ENCODE measurements at regions not wholly inside any gene's neighbourhood (a gene's known extent, or its start where the extent isn't known, plus 50 kb on each side); places are given as distances from the start of the nearest gene placed in this dataset.

GRCh38 chr13:58313219-58313618 lies 681.7 kb downstream of the PCDH17 start (continued):
- TF ChIP-seq, protein P1, sequence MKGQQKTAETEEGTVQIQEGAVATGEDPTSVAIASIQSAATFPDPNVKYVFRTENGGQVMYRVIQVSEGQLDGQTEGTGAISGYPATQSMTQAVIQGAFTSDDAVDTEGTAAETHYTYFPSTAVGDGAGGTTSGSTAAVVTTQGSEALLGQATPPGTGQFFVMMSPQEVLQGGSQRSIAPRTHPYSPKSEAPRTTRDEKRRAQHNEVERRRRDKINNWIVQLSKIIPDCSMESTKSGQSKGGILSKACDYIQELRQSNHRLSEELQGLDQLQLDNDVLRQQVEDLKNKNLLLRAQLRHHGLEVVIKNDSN (CRISPR knock-in tag; IDR thresholded peaks at IDR 0.05) = no peak
- TF ChIP-seq NR1H2 (CRISPR knock-in tag; IDR thresholded peaks at IDR 0.05) = no peak
- TF ChIP-seq, protein P2, sequence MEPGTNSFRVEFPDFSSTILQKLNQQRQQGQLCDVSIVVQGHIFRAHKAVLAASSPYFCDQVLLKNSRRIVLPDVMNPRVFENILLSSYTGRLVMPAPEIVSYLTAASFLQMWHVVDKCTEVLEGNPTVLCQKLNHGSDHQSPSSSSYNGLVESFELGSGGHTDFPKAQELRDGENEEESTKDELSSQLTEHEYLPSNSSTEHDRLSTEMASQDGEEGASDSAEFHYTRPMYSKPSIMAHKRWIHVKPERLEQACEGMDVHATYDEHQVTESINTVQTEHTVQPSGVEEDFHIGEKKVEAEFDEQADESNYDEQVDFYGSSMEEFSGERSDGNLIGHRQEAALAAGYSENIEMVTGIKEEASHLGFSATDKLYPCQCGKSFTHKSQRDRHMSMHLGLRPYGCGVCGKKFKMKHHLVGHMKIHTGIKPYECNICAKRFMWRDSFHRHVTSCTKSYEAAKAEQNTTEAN (CRISPR knock-in tag; IDR thresholded peaks at IDR 0.05) = no peak
- TF ChIP-seq HMGA2 (CRISPR knock-in tag; IDR thresholded peaks at IDR 0.05) = no peak
- no peak for TF ChIP-seq NR3C1 (CRISPR knock-in tag; conservative IDR thresholded peaks at IDR 0.05; ENCODE audit: low read depth)
- TF ChIP-seq SP1 (CRISPR knock-in tag; conservative IDR thresholded peaks at IDR 0.05) = no peak
- no peak for TF ChIP-seq ZNF425 (CRISPR knock-in tag; conservative IDR thresholded peaks at IDR 0.05)
- TF ChIP-seq PRDM15 (CRISPR knock-in tag; IDR thresholded peaks at IDR 0.05) = no peak
- TF ChIP-seq RORB (CRISPR knock-in tag; IDR thresholded peaks at IDR 0.05) = no peak
- TF ChIP-seq USF2 (CRISPR knock-in tag; IDR thresholded peaks at IDR 0.05) = no peak

- no peak for ATAC-seq
- DNase-seq (ENCODE audit: low spot score) = no peak
- Mint-ChIP-seq H3K4me1 (no peaks in the 10 kb centered on the region), H3K27me3 (ENCODE audit: low read depth) (no peaks in the 10 kb centered on the region), H3K9me3 (peaks cover 9% of the 10 kb centered on the region), H3K4me3 (no peak overlapping the region), H3K27ac (no peak overlapping the region), H3K36me3 (peaks cover 2% of the 10 kb centered on the region; the same call in 1 of the 2 replicates)
- CTCF ChIA-PET = no interaction called here
- TF ChIP-seq SMAD3 (CRISPR knock-in tag; IDR thresholded peaks at IDR 0.05; ENCODE audit: borderline replicate concordance) (no peak), RELA (CRISPR knock-in tag; IDR thresholded peaks at IDR 0.05; ENCODE audit: borderline replicate concordance) (0 out of 2 replicates have a peak, but pooled peaks have one; percentile 19)
- POLR2A ChIA-PET = no interaction called here
These were observed 687.1 kb downstream of the PCDH17 start for GRCh38 chr13:58318495-58319167.

GRCh38 chr13:58324161-58324560 lies 692.6 kb downstream of the PCDH17 start:
- ChIA-PET POLR2A (no interaction called here), CTCF (no interaction called here)
- ATAC-seq = no peak
- no peak for DNase-seq (ENCODE audit: low spot score)
- Mint-ChIP-seq H3K27me3 (ENCODE audit: low read depth) (no peaks in the 10 kb centered on the region), H3K9me3 (no peaks in the 10 kb centered on the region), H3K36me3 (no peaks in the 10 kb centered on the region), H3K4me1 (no peaks in the 10 kb centered on the region), H3K4me3 (no peak overlapping the region), H3K27ac (no peak overlapping the region)
- TF ChIP-seq, protein P3, sequence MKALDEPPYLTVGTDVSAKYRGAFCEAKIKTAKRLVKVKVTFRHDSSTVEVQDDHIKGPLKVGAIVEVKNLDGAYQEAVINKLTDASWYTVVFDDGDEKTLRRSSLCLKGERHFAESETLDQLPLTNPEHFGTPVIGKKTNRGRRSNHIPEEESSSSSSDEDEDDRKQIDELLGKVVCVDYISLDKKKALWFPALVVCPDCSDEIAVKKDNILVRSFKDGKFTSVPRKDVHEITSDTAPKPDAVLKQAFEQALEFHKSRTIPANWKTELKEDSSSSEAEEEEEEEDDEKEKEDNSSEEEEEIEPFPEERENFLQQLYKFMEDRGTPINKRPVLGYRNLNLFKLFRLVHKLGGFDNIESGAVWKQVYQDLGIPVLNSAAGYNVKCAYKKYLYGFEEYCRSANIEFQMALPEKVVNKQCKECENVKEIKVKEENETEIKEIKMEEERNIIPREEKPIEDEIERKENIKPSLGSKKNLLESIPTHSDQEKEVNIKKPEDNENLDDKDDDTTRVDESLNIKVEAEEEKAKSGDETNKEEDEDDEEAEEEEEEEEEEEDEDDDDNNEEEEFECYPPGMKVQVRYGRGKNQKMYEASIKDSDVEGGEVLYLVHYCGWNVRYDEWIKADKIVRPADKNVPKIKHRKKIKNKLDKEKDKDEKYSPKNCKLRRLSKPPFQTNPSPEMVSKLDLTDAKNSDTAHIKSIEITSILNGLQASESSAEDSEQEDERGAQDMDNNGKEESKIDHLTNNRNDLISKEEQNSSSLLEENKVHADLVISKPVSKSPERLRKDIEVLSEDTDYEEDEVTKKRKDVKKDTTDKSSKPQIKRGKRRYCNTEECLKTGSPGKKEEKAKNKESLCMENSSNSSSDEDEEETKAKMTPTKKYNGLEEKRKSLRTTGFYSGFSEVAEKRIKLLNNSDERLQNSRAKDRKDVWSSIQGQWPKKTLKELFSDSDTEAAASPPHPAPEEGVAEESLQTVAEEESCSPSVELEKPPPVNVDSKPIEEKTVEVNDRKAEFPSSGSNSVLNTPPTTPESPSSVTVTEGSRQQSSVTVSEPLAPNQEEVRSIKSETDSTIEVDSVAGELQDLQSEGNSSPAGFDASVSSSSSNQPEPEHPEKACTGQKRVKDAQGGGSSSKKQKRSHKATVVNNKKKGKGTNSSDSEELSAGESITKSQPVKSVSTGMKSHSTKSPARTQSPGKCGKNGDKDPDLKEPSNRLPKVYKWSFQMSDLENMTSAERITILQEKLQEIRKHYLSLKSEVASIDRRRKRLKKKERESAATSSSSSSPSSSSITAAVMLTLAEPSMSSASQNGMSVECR (CRISPR knock-in tag; IDR thresholded peaks at IDR 0.05; ENCODE audit: borderline replicate concordance) = no peak
- TF ChIP-seq MYBL2 (CRISPR knock-in tag; IDR thresholded peaks at IDR 0.05) (no peak), GRHL2 (CRISPR knock-in tag; IDR thresholded peaks at IDR 0.05; ENCODE audit: insufficient replicate concordance, severe bottlenecking) (no peak), TEAD4 (CRISPR knock-in tag; IDR thresholded peaks at IDR 0.05) (no peak), NR1H2 (CRISPR knock-in tag; IDR thresholded peaks at IDR 0.05) (no peak), OVOL2 (CRISPR knock-in tag; IDR thresholded peaks at IDR 0.05; ENCODE audit: borderline replicate concordance) (no peak)
- TF ChIP-seq, protein P4, sequence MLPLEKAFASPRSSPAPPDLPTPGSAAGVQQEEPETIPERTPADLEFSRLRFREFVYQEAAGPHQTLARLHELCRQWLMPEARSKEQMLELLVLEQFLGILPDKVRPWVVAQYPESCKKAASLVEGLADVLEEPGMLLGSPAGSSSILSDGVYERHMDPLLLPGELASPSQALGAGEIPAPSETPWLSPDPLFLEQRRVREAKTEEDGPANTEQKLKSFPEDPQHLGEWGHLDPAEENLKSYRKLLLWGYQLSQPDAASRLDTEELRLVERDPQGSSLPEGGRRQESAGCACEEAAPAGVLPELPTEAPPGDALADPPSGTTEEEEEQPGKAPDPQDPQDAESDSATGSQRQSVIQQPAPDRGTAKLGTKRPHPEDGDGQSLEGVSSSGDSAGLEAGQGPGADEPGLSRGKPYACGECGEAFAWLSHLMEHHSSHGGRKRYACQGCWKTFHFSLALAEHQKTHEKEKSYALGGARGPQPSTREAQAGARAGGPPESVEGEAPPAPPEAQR (CRISPR knock-in tag; IDR thresholded peaks at IDR 0.05) = no peak

Measured in WTC11 (cell line).